ENCODE measurements at regions not wholly inside any gene's neighbourhood (a gene's known extent, or its start where the extent isn't known, plus 50 kb on each side); places are given as distances from the start of the nearest gene placed in this dataset.

- TF ChIP-seq CTCF (IDR thresholded peaks at IDR 0.05) (no peak), POLR2A (IDR thresholded peaks at IDR 0.05) (no peak), EP300 (IDR thresholded peaks at IDR 0.05) (no peak), POLR2AphosphoS5 (IDR thresholded peaks at IDR 0.05) (no peak)
These were observed 121.2 kb upstream of the ERG start for GRCh38 chr21:38619480-38619879.
